Activated T-helper 17 cell treated with anti-CD3 and anti-CD28 coated beads, Interleukin-2, amount 50 U/mL, for 72 hours (primary cell): ENCODE measurements at regions not wholly inside any gene's neighbourhood (a gene's known extent, or its start where the extent isn't known, plus 50 kb on each side); places are given as distances from the start of the nearest gene placed in this dataset.
"Not testable (repeated sequence)": the region's sequence is repeated elsewhere in the genome, so short reads cannot be mapped to it uniquely, and the experiment has no call there.

Source experiments
- ATAC-seq: fragments of 150-1000 bp; cut with Tn5 transposase; replicated peaks from 2 replicates; pipeline ENCODE4 v1.10.0; 2021; ENCODE audit warnings: mild to moderate bottlenecking, moderate library complexity
- H3K27ac Mint-ChIP-seq: one replicate; pipeline ENCODE4 v1.8.0; 2022; ENCODE audit warnings: mixed read lengths
- H3K27me3 Mint-ChIP-seq: one replicate; pipeline ENCODE4 v1.8.0; 2022; ENCODE audit warnings: mixed read lengths
- H3K36me3 Mint-ChIP-seq: one replicate; pipeline ENCODE4 v1.8.0; 2022; ENCODE audit warnings: low read depth, mild to moderate bottlenecking, mixed read lengths
- H3K4me1 Mint-ChIP-seq: one replicate; pipeline ENCODE4 v1.8.0; 2022; ENCODE audit warnings: mixed read lengths
- H3K4me3 Mint-ChIP-seq: one replicate; pipeline ENCODE4 v1.8.0; 2022; ENCODE audit warnings: mild to moderate bottlenecking, mixed read lengths
- H3K9me3 Mint-ChIP-seq: one replicate; pipeline ENCODE4 v1.8.0; 2022; ENCODE audit warnings: mixed read lengths

DNA sequence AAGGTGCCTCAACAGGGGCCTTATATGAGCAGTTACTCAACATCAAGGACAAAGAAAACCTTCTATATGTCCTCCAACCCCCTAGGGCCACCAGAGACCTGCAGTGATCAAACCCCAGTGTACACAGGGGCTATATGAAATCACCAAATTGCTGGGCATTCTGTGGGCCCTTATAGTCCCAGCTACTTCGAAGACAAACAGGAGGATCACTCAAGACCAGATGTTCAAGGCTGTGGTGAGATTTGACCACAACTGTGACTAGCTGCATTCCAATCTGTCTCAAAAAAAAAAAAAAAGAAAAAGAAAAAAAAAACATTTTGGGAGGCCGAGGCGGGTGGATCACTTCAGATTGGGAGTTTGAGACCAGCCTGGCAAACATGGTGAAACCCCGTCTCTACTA is 51.0 kb upstream of the PRB2 start:
- Mint-ChIP-seq H3K9me3 (no peaks in the 10 kb centered on the region), H3K27me3 (no peaks in the 10 kb centered on the region), H3K36me3 (no peaks in the 10 kb centered on the region), H3K4me3 (no peak overlapping the region), H3K4me1 (no peaks in the 10 kb centered on the region), H3K27ac (no peak overlapping the region)
- ATAC-seq = no peak

DNA sequence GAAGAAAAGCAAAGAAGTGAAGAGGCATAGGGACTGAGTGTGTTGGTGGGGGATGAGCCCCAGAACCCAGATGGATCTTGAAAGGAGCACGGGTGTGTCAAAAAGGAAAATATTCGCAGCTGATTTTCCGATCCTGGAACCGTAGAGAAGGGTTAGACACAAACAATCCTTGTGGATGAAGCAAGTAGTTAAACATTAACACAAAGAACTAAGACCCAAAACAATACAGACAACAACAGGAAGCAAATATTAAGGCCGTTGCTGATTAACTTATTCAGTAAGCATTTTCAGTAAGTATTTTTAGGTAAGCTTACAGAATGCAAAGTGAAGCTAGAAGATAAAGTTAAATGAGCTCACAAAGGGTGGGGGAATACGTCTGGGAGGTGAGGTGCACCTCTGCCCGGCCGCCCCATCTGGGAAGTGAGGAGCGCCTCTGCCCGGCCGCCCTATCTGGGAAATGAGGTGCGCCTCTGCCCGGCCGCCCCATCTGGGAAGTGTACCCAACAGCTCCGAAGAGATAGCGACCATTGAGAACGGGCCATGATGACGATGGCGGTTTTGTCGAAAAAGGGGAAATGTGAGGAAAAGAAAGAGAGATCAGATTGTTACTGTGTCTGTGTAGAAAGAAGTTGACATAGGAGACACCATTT is 62.8 kb upstream of the PRB2 start:
- Mint-ChIP-seq H3K27ac (no peak overlapping the region), H3K4me1 (no peaks in the 10 kb centered on the region), H3K27me3 (no peaks in the 10 kb centered on the region), H3K36me3 (no peaks in the 10 kb centered on the region), H3K4me3 (no peak overlapping the region), H3K9me3 (peaks cover 5% of the 10 kb centered on the region)
- ATAC-seq = no peak

DNA sequence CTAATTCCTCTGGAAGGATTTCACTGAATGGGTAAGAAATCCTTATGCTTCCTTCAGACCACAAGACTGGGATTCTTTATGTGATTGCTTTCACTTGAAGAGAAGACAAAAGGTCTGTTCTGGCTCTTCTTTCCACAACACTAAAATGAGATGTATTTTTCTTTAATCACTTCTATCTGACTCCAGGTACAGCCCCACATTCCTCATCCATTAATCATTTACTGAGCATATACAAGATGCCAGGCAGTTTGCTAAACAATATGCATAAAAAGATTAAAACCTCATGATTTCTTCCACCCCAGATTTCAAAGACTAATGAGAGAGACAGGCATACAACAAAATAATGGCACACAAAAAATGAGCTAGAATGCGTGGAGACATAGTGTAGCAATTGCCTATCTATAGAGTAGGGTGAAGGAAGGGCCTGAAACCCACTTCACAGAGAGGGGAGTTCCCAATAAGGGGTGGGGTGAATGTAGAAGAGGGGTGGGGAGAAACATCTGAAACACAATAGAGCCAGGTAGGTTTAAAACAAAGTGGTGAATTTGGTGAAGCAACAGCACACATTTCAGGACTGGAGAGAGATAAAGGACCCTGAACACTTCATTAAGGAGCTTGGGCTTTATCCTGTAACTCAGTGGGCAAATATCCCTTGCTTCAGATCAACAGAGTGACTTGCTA is 65.1 kb upstream of the PRB2 start:
- Mint-ChIP-seq H3K4me1 (no peaks in the 10 kb centered on the region), H3K9me3 (peaks cover 5% of the 10 kb centered on the region), H3K27me3 (no peaks in the 10 kb centered on the region), H3K36me3 (no peaks in the 10 kb centered on the region), H3K27ac (no peak overlapping the region), H3K4me3 (no peak overlapping the region)
- no peak for ATAC-seq

DNA sequence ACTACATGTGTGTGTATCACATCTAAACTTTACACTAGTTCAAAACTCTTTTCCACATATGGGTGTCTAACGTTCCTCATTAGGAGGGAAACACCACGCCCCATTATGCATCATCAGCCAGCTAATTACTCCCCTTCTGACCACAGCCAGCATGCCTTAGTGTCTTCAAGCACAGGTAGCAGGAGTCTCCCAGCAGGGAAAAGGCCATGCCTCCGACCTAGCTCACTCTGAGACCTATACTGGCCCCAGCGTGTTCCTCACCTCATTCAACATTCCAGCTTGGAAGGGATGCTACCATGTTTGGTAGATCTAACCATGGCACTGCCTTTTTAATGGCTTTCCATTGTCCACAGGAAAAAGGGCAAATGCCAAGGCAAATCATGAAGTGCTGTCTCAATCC is 66.1 kb upstream of the PRB2 start:
- Mint-ChIP-seq H3K9me3 (peaks cover 5% of the 10 kb centered on the region), H3K27ac (no peak overlapping the region), H3K4me3 (no peak overlapping the region), H3K27me3 (no peaks in the 10 kb centered on the region), H3K36me3 (no peaks in the 10 kb centered on the region), H3K4me1 (no peaks in the 10 kb centered on the region)
- ATAC-seq = no peak

DNA sequence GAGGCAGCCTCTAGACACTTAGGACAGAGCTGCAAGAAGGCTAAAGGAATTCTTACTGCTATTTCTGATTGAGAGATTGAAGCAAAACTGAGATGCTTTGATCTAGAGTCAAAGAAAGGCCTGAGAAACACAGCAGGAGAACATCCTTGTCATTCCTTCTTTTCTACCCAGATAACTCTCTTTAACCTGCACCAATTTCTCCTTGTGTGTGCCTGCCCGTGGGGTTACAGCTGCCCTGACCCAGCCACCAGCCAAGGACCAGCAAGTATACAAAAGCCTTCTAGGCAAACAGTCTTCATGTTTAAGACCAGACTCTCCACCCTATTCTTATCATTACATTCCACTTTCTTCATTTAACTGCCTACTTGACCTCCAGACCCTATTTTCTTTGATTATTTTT is 81.7 kb upstream of the PRB2 start:
- Mint-ChIP-seq H3K4me1 (no peaks in the 10 kb centered on the region), H3K27me3 (no peaks in the 10 kb centered on the region), H3K36me3 (no peaks in the 10 kb centered on the region), H3K27ac (no peak overlapping the region), H3K4me3 (no peak overlapping the region), H3K9me3 (no peaks in the 10 kb centered on the region)
- no peak for ATAC-seq

DNA sequence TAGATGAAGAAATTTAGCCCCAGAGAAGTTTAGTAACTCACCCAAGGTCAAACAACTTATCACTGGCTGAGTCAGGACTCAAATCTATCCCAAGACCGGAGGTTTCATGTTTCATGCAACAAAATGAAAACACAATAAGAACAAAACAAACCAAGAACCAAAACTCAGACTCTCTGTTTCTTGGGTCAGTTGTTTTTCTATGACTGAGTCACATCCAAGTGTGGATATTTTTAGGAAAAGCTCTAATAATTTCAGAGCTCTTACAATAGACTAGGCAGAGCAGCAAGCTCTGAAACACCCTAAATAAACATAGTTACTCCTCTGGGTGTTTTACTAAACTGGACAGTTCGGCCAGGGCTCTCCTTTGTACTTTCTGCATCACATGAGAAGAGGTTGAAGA is 87.6 kb upstream of the PRB2 start:
- Mint-ChIP-seq H3K27me3 (peaks cover under 1% of the 10 kb centered on the region), H3K27ac (no peak overlapping the region), H3K9me3 (no peaks in the 10 kb centered on the region), H3K4me1 (peaks cover 7% of the 10 kb centered on the region), H3K36me3 (no peaks in the 10 kb centered on the region), H3K4me3 (no peak overlapping the region)
- ATAC-seq = no peak

DNA sequence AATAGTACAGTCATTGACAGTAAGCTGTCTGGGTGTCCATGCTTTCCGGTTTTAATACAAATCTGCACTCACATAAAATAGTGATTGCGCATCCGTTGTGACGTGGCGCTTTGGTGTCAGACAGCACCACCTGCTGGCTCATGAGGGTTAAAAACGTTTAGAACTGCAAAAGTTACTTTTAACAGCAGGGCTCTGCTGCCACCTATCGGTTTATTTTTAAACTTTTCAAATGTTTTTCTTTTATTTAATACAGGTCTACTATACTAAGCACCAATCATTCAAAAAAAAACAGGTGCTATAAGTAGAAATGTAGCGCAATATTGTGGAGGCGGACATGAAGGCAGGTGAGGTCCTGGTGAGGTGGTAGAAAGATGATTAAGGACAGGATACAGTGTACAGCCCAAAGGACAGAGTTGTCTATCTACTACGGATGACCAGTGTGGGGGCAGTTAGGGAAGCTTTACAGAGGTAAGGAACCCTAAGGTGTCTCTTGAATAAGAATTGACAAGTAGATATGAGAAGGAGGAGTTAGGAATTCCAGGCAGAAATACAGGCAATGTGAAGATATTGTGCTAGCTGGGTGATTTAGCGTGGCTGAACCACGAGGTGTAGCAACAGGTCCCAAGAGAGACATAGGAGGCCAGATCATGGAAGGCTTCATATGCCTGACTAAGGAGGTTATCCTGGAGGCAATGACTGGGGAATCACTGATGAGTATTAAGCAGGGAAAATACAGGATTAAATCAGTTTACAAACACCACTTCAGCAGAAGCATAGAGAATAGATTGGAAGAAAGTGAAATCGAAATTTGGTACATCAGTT is 91.5 kb upstream of the PRB2 start:
- Mint-ChIP-seq H3K36me3 (no peaks in the 10 kb centered on the region), H3K4me3 (no peak overlapping the region), H3K4me1 (peaks cover 7% of the 10 kb centered on the region), H3K27ac (no peak overlapping the region), H3K9me3 (no peaks in the 10 kb centered on the region), H3K27me3 (peaks cover 6% of the 10 kb centered on the region)
- ATAC-seq = peak; percentile 86

DNA sequence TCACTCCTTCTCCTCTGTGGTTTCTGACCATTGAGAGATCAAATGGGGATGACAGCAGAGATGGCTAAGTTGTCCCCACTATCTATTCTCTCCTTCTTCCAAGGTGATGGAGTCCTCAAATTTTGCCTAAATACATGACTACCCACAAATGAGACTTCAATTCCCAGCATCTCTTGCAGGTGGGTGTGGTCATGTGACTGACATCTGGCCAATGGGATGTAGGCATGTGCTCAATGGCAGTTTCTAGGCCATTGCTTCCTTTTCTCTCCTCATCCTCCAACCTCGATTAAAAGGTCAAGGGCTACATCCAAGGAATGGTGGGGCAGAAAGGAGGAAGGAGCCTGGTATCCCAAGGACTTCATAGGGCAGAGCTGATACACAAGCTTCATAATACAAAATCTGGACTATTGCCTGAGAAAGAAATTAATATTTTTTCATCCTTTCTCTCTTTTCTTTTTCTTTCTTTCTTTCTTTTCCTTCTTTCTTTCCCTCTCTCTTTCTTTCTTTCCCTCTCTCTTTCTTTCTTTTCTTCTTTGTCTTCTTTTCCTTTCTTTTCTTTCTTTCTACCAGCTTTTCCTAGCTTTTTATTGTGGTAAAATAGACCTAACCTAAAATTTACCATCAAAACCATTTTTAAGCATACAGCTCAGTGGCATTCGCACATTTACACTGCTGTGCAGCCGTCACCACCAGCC is 100.9 kb upstream of the PRB2 start:
- no peak for ATAC-seq
- peaks cover 20% of the 10 kb centered on the region for H3K27me3 Mint-ChIP-seq
- no peaks in the 10 kb centered on the region for H3K4me1 Mint-ChIP-seq
- no peak overlapping the region for H3K4me3 Mint-ChIP-seq
- H3K36me3 Mint-ChIP-seq = no peaks in the 10 kb centered on the region
- peaks cover 6% of the 10 kb centered on the region for H3K9me3 Mint-ChIP-seq
- no peak overlapping the region for H3K27ac Mint-ChIP-seq

DNA sequence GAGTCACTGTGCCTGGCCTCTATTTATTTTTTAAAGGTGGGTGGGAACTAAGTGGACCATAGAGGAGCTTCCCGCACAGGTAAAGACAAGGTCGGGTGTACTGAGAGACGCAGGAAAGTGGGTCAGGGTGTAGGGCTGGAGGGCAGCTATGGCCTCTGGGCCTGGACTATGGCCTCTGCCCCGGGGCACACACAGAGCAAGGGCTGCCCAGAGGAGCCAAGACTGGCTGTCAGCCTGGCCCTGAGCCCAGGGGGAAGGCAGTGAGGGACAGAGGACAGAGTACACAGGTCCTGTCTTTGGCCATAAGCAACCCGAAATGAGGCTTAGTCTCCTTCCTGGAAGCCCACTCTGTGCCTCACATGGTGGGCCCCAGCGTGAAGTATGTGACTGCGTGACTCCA is 102.1 kb upstream of the PRB2 start:
- Mint-ChIP-seq H3K4me1 (no peaks in the 10 kb centered on the region), H3K27ac (no peak overlapping the region), H3K27me3 (peaks cover 23% of the 10 kb centered on the region), H3K9me3 (peaks cover 6% of the 10 kb centered on the region), H3K36me3 (no peaks in the 10 kb centered on the region), H3K4me3 (no peak overlapping the region)
- ATAC-seq = no peak

DNA sequence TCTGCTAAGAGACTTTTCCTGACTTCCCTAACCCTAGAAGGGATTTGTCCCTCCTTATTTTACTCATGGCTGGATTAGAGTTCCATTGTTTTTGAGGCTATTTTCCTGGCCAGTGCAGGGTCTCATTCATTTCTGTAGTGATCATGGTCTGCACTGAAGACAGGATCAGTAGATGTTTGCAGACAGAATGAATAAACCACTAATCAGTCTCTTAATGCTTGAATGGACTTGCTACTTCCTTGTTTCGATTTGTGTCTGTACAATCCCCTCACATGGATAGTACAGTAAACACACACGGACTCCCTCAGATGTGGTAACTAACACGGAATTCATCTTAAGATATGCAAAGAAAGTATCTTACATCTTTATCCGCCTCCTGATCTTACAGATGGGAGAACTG is 102.6 kb upstream of the PRB2 start:
- Mint-ChIP-seq H3K4me1 (no peaks in the 10 kb centered on the region), H3K4me3 (no peak overlapping the region), H3K9me3 (peaks cover 6% of the 10 kb centered on the region), H3K27me3 (peaks cover 23% of the 10 kb centered on the region), H3K36me3 (no peaks in the 10 kb centered on the region), H3K27ac (no peak overlapping the region)
- no peak for ATAC-seq

DNA sequence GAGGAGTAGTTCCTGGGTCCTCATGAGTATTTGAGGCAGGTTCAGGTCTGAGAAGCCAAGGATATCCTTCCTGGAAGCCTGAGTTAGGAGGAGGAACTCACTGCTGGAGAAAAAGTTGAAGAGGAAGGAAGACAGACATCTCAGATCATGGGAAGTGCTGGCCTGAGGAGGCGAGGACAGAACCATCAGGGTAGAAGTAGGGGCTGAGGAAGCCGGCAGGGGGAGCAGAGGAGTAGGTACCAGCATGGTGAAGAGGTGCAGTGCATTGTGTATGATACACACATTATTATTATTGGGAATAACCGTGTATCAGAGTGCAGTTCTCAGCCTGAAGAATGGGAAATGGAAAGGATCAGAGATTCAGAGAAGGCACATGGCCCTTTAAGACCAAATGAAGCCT is 103.2 kb upstream of the PRB2 start:
- not testable (repeated sequence) for H3K4me1 Mint-ChIP-seq, ATAC-seq, H3K27ac Mint-ChIP-seq, H3K36me3 Mint-ChIP-seq, H3K4me3 Mint-ChIP-seq, H3K9me3 Mint-ChIP-seq
- peaks cover 23% of the 10 kb centered on the region for H3K27me3 Mint-ChIP-seq

DNA sequence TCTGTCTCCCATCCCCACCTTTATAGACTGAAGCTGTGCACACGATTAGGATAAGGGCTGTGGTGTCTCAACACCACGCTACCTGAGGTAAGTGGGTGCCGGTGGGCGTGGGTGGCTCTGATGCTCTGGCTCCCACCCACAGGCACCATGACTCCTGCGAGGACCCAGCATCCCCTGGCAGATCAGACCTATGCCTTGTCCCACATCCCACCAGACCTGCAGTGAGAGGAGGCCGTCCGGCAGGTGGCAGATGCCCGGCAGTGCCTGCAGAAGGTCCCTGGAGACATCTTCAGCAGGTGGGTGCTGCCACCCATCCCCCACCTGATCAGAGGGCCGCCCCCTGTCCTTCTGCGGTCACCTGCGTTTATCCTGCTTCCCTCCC is 104.4 kb upstream of the PRB2 start:
- no peak overlapping the region for H3K27ac Mint-ChIP-seq
- no peaks in the 10 kb centered on the region for H3K36me3 Mint-ChIP-seq
- peaks cover 23% of the 10 kb centered on the region for H3K27me3 Mint-ChIP-seq
- no peak overlapping the region for H3K4me3 Mint-ChIP-seq
- no peaks in the 10 kb centered on the region for H3K4me1 Mint-ChIP-seq
- ATAC-seq = no peak
- H3K9me3 Mint-ChIP-seq = peaks cover 6% of the 10 kb centered on the region

DNA sequence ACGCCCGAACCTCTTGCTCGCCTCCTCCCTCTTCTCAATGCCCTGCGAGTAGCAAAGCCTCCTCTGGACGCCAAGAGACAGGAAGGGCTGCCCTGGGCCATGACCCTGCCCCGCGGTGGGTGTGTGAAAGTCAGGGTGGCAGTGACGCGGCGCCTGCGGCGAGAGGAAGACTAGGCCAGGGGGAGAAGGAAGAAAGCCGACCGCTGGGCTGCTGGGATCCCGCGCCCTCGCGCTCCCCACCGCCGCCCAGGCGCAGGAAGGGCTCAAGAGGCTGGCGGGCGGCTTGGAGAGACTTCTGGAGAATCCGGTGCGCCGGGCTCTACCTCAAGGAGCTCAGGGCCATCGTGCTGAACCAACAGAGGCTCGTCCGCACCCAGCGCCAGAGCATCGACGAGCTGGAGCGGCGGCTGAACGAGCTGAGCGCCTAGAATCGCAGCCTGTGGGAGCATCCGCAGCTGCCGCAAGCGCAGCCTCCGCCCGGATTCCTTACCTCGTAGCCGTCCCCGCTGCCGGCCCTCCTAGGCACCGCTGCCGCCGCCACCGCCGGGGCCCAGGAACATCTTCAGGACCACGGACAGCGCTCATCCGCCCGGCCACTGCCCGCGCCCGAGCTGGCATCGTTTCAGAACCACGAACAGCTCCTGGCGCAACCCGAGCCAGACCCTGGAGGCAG is 105.0 kb upstream of the PRB2 start:
- peak; percentile 67 for ATAC-seq
- Mint-ChIP-seq H3K9me3 (peaks cover 6% of the 10 kb centered on the region), H3K4me1 (no peaks in the 10 kb centered on the region), H3K27ac (no peak overlapping the region), H3K4me3 (no peak overlapping the region), H3K36me3 (no peaks in the 10 kb centered on the region), H3K27me3 (peaks cover 23% of the 10 kb centered on the region)

DNA sequence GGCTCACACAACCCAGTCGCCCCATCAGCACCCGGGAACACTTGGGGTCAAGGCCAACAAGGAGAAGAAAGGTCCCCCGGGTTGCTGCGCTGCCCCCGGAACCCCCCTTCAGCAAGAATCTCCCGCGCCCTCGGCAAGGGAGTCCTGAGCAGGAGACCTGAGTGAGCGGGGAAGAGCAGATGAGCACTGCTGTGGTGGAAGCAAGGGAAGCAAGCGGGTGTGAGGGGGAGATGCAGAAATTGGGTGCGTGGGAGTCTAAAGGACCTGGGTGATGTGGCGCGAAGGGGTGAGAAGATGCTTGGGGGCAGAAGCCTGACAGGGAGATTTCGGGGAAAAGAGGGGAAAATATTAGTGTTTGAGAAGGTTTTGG is 105.5 kb upstream of the PRB2 start:
- Mint-ChIP-seq H3K27ac (no peak overlapping the region), H3K9me3 (peaks cover 6% of the 10 kb centered on the region), H3K4me3 (no peak overlapping the region), H3K36me3 (no peaks in the 10 kb centered on the region), H3K4me1 (no peaks in the 10 kb centered on the region), H3K27me3 (peaks cover 20% of the 10 kb centered on the region)
- ATAC-seq = no peak
